ENCODE measurements at regions not wholly inside any gene's neighbourhood (a gene's known extent, or its start where the extent isn't known, plus 50 kb on each side); places are given as distances from the start of the nearest gene placed in this dataset.

DNA sequence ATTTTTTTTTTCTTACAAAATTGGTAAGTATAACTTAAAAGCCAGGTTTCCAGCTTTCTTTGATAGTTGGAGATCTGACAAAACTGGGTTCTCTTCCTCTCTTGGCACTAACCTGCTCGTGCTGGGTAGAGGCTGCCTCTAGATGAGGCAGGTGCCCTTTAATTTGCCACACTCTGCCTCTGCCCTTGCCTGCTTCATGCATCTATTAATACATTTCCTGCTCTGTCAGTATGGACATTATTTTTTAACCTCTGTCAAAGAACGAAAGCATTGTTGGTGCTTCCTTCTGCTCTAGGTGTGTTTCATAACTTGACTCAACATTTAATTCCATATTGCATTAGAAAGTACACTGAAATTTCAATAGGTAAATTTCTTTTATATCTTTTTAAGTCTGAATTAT, 490.7 kb upstream of the ZEB2 start:
- H3K36me3 Mint-ChIP-seq (ENCODE audit: low read depth) = no peaks in the 10 kb centered on the region
- H3K9me3 Mint-ChIP-seq = no peaks in the 10 kb centered on the region
- H3K4me3 Mint-ChIP-seq = no peak overlapping the region
- CTCF ChIA-PET = no interaction called here
- POLR2A ChIA-PET = no interaction called here
- no peak for DNase-seq
- H3K27me3 Mint-ChIP-seq = no peaks in the 10 kb centered on the region
- no peak overlapping the region for H3K27ac Mint-ChIP-seq
- H3K4me1 Mint-ChIP-seq = no peaks in the 10 kb centered on the region

DNA sequence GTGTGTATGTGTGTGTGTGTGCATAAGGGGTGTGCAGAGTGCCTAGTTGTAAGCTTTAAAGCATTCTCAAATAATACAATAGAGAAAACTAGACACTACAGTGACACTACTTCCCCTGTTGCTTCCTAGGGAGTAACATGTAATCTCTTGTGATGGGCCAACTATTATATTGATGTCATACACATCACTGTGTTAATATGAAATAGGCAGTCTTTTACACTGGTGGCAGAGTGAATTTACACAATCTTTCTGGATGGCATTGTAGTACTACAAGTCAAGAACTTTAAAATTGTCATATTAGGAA, 488.0 kb upstream of the ZEB2 start:
- no peaks in the 10 kb centered on the region for H3K27me3 Mint-ChIP-seq
- ChIA-PET POLR2A (no interaction called here), CTCF (no interaction called here)
- no peak for DNase-seq
- H3K36me3 Mint-ChIP-seq (ENCODE audit: low read depth) = no peaks in the 10 kb centered on the region
- H3K9me3 Mint-ChIP-seq = no peaks in the 10 kb centered on the region
- H3K27ac Mint-ChIP-seq = no peak overlapping the region
- no peaks in the 10 kb centered on the region for H3K4me1 Mint-ChIP-seq
- H3K4me3 Mint-ChIP-seq = no peak overlapping the region

DNA sequence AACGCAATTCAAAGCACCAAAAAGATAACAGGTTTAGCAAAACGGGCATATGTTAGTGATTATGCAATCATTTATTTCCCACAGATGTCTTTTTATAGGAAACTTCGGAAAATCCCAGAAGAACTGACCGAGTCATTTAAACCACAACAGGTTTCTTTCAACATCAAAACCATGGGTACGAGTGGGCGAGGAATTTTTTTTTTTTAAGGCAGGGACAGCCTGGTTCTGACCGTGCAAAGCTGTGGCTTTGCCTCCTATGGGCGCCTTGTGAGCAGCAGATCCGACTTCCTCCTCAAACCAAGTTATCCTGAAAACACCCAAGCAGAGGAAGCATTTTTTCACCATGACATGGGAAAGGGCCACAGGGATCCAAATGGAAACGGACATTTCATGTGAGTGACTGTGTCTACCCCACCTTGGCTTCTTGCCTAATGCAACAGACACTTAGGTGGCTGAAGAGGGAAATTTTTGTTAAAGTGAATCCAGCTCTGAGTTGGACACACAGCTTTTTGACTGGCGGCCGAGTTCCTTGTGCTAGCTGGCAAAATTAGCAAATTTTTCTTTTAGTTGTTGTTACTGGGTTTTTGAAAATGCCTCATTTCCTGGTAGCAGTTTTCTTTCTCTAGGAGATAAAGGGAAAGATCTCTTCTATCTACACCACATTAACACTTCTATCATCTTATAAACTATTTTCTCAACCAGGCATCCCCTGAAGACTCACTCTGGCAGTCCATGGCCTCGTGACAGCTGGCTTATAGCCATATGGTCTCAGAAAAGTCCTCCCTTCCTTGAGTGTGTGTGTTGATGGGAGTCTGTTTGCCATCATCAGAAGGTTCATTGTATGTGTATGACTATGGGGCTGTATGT, 487.4 kb upstream of the ZEB2 start:
- H3K9me3 Mint-ChIP-seq = no peaks in the 10 kb centered on the region
- DNase-seq = no peak
- H3K4me3 Mint-ChIP-seq = no peak overlapping the region
- H3K4me1 Mint-ChIP-seq = no peaks in the 10 kb centered on the region
- POLR2A ChIA-PET = no interaction called here
- no peaks in the 10 kb centered on the region for H3K27me3 Mint-ChIP-seq
- CTCF ChIA-PET = no interaction called here
- H3K27ac Mint-ChIP-seq = no peak overlapping the region
- H3K36me3 Mint-ChIP-seq (ENCODE audit: low read depth) = no peaks in the 10 kb centered on the region

DNA sequence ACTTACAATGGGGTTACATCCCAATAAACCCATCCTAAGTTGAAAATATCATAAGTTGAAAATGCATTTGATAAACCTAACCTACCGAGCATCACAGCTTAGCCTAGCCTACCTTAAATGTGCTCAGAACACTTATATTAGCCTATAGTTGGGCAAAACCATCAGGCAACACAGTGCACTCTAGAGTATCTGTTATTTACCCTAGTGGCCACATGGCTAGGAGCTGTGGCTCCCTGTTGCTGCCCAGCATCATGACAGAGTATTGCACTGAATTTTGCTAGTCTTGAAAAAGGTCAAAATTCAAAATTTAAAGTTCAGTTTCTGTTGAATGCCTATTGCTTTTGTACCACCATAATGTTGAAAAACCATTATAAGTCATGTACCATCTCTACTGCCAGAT, 482.7 kb upstream of the ZEB2 start:
- POLR2A ChIA-PET = no interaction called here

DNA sequence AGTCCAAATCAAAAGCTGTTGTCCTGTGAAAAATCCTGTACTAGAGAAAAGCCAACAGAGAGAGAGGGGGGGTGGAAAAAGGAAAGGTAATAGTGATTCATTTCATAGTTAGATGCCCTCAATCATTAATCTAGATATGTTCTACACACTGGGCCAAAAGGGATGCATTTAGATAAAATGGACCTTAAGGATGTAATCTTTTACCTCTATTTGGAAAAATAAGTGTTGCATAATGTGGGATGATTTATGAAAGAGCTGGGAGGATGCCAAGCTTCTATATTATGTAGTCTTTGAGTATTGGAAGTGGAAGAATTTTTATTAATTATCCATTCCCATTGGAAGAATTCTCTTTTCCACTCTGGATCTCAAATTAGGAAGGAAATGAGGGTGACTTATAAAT, 480.5 kb upstream of the ZEB2 start:
- ChIA-PET POLR2A (no interaction called here), CTCF (no interaction called here)
- H3K36me3 Mint-ChIP-seq (ENCODE audit: low read depth) = no peaks in the 10 kb centered on the region
- H3K9me3 Mint-ChIP-seq = no peaks in the 10 kb centered on the region
- DNase-seq = no peak
- no peaks in the 10 kb centered on the region for H3K27me3 Mint-ChIP-seq
- H3K4me3 Mint-ChIP-seq = no peak overlapping the region
- H3K4me1 Mint-ChIP-seq = no peaks in the 10 kb centered on the region
- no peak overlapping the region for H3K27ac Mint-ChIP-seq

More for the DNA sequence above, 482.7 kb upstream of the ZEB2 start:
- Mint-ChIP-seq H3K27me3 (no peaks in the 10 kb centered on the region), H3K36me3 (ENCODE audit: low read depth) (no peaks in the 10 kb centered on the region), H3K4me1 (no peaks in the 10 kb centered on the region), H3K27ac (no peak overlapping the region), H3K9me3 (no peaks in the 10 kb centered on the region), H3K4me3 (no peak overlapping the region)
- CTCF ChIA-PET = no interaction called here
- DNase-seq = no peak

DNA sequence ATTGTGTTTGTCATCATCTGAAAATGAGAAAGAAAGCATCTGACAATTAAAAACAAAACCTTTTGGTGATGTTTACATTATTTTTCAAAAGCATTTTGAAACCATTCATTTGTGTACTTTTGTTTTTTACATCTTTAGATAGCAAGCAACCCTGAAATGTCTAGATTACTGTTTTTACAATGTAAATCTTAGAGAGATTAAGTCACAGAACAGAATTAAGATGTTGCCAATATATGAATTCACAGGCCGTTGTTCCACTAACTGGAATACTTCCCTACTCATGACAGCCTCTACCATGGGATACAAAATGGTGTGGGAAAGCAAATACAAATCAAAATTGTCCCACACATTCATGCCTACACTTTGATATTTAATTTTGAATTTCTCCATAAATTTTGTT, 480.0 kb upstream of the ZEB2 start:
- Mint-ChIP-seq H3K4me1 (no peaks in the 10 kb centered on the region), H3K4me3 (no peak overlapping the region), H3K27me3 (no peaks in the 10 kb centered on the region), H3K9me3 (no peaks in the 10 kb centered on the region), H3K36me3 (ENCODE audit: low read depth) (no peaks in the 10 kb centered on the region), H3K27ac (no peak overlapping the region)
- DNase-seq = no peak
- ChIA-PET POLR2A (no interaction called here), CTCF (no interaction called here)

DNA sequence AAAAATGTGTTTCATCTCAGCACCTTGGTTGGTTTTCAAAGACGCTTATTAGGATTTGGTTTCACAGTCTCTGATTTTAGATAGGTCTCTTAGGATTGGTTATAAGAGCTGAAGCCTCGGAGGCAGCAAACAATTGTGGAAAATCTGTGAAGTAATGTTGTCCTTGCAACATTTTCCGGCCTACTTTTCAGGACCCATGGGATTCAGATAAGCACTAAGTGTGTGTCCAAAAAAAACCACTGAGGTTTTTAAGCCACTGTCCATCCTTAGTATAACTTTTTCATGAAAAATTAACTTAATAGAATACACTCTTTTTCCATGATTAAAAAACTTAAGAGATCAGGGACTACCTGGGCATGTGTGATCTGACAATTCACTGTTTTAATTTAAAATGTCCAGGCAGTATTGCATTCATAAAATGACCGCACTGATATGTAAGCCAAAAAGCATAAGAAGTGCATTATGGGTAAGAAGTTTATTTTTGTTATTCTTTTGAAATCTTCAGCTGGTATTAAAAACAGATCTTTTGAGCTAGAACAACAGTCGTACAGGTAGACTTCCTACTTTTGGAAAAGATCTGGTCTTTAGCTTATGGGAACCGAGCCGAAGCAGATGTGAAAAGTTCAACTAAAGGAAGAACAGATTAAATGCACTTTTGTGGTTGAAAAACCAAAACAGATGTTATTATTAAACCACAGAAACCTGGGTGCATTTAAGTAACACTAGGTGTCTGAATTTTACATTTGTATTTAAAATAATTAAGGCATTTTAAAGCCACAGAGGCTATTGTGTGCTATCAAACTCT, 479.4 kb upstream of the ZEB2 start:
- Mint-ChIP-seq H3K4me1 (no peaks in the 10 kb centered on the region), H3K27ac (no peak overlapping the region), H3K9me3 (no peaks in the 10 kb centered on the region), H3K36me3 (ENCODE audit: low read depth) (no peaks in the 10 kb centered on the region), H3K27me3 (no peaks in the 10 kb centered on the region), H3K4me3 (no peak overlapping the region)
- DNase-seq = no peak
- ChIA-PET POLR2A (no interaction called here), CTCF (no interaction called here)

DNA sequence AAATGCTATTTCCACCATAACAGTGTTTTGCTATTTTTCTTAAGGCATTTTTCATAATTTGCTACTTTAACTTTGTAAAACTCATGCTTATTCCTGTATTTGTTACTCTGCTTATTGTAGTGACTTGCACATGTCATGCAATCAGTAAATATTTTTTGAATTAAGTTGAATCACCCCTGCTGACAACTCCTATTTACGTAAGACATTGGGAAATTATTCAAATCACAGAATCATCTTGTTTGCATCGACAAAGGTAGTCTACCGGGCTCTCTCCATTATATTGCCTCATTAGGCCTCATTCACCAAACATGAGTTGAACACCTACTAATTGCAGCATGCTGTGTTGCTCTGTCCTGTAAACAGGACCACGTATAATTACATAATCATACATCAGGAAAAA, 478.5 kb upstream of the ZEB2 start:
- no peaks in the 10 kb centered on the region for H3K36me3 Mint-ChIP-seq (ENCODE audit: low read depth)
- H3K9me3 Mint-ChIP-seq = no peaks in the 10 kb centered on the region
- no peak for DNase-seq
- H3K4me3 Mint-ChIP-seq = no peak overlapping the region
- POLR2A ChIA-PET = no interaction called here
- CTCF ChIA-PET = no interaction called here
- H3K4me1 Mint-ChIP-seq = no peaks in the 10 kb centered on the region
- no peak overlapping the region for H3K27ac Mint-ChIP-seq
- H3K27me3 Mint-ChIP-seq = no peaks in the 10 kb centered on the region

DNA sequence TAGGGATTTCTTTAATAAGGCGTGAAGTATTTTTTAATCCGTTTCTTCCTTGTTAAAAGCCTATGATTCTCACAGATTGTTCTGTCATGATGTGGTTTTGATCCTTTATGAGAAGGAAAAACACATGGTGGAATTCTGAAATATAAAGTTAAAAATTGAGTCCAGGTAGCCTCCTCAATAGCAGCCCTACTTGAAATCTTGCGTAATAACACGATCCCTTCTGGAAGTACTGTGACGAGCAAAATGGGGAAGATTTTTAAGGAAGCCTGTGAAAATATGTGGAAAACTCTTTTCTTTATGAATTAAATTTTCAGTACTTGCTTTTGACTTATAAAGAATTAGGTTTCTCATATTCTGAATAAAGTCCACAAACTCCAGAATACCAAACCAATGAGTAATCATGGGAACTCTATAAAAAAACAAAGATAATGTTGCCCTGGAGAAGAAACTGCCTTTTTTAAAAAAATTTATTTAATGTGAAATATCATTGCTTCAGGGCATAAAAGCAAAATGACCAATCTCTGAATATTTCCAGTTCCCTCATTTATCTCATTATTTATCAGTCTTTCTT, 476.4 kb upstream of the ZEB2 start:
- Mint-ChIP-seq H3K27ac (no peak overlapping the region), H3K36me3 (ENCODE audit: low read depth) (no peaks in the 10 kb centered on the region), H3K9me3 (no peaks in the 10 kb centered on the region), H3K4me3 (no peak overlapping the region), H3K4me1 (no peaks in the 10 kb centered on the region), H3K27me3 (no peaks in the 10 kb centered on the region)
- ChIA-PET POLR2A (no interaction called here), CTCF (no interaction called here)
- DNase-seq = no peak

DNA sequence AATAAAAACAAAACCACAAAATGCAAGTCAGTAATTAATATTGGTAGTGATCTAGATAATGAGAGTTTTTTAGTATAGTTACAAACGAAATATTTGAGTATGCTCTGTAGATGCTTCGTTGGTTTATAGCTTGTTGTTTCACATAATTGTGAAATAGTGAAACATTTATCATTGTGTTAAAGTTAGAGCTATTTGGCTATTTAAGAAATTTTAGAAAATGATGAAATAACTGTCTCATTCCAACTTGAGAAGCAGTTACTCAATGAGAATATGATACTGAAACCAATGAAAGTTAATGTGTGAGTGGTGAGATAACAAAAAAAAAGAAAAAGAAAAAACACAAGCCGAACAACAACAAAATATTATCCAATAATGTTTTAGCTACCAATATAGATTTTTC, 475.6 kb upstream of the ZEB2 start:
- DNase-seq = no peak
- Mint-ChIP-seq H3K36me3 (ENCODE audit: low read depth) (no peaks in the 10 kb centered on the region), H3K4me3 (no peak overlapping the region), H3K9me3 (no peaks in the 10 kb centered on the region), H3K27ac (no peak overlapping the region), H3K4me1 (no peaks in the 10 kb centered on the region), H3K27me3 (no peaks in the 10 kb centered on the region)
- ChIA-PET POLR2A (no interaction called here), CTCF (no interaction called here)

DNA sequence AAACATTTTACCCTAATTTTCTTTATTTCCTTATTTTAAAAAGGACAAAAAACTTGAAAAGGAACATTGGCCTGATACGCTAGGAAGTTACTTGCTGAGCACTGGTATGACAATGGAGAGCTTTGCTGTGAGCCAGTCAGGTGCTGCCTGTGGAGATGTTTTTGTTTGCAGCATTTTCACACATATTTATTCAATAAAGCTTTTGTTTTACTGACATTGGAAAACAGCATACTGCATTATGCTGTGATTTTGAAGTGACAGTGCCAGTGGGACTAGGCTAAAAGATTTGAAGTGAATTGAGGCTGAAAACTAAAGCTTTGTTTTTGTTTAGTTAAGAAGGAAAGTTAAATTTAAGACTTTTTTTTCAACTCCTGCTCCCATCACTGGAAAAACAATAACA, 470.7 kb upstream of the ZEB2 start:
- DNase-seq = no peak
- CTCF ChIA-PET = no interaction called here
- peaks cover 4% of the 10 kb centered on the region for H3K27me3 Mint-ChIP-seq
- no peaks in the 10 kb centered on the region for H3K36me3 Mint-ChIP-seq (ENCODE audit: low read depth)
- POLR2A ChIA-PET = no interaction called here
- no peak overlapping the region for H3K27ac Mint-ChIP-seq
- H3K4me1 Mint-ChIP-seq = no peaks in the 10 kb centered on the region
- H3K9me3 Mint-ChIP-seq = no peaks in the 10 kb centered on the region
- H3K4me3 Mint-ChIP-seq = no peak overlapping the region

DNA sequence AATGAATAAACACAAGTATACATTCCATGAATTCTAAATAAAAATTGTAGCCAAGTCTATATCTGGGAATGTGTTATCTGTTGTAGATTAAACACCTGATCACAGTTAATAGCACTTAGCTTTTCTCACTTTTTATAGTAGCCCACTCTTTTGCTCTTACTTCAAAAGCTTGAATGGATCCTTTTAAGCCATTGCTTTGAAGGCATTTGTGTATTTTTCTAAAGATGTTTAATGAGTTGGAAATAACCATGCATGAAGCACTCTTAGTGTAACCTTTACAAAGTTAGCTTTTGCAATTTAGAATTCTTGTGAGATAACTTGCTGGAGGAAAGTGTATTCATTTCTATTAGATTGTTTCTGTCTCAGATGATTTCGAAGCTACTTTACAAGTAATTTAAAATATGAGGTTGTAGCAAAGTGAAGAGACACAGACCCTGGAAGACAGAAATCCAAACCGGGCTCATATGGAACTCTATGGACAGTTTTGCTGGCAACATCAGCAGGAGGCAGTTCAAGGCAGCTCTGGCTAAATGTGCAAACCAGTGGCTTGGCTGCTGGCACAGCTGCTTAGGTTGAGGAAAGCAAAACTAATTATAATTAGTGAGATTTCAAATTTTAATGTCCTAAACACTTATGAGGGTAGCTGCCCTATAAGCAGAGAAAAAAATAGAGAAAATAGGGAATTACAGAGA, 469.8 kb upstream of the ZEB2 start:
- H3K9me3 Mint-ChIP-seq = no peaks in the 10 kb centered on the region
- no peak overlapping the region for H3K4me3 Mint-ChIP-seq
- no peak for DNase-seq
- peaks cover 4% of the 10 kb centered on the region for H3K27me3 Mint-ChIP-seq
- CTCF ChIA-PET = no interaction called here
- H3K36me3 Mint-ChIP-seq (ENCODE audit: low read depth) = no peaks in the 10 kb centered on the region
- POLR2A ChIA-PET = no interaction called here
- no peak overlapping the region for H3K27ac Mint-ChIP-seq
- no peaks in the 10 kb centered on the region for H3K4me1 Mint-ChIP-seq

DNA sequence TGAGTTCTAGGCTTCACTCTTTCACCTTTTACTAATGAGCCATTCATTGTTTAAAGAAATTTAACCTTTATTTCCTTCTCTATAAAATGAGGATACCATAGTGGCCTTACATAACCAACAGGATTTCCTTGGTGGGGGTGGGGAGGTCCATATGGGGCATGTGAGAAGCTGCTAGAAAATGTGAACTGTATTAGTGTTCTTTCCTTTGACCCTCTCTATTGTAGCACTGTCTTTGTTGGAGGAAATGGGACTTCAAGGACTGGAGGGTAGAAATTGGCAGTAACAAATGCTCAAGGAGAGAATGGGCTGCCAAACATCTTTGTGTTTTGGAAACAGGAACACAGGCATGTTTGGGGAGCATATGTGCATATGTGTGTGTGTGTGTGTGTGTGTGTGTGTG, 468.7 kb upstream of the ZEB2 start:
- no peak overlapping the region for H3K27ac Mint-ChIP-seq
- ChIA-PET CTCF (no interaction called here), POLR2A (no interaction called here)
- H3K4me1 Mint-ChIP-seq = no peaks in the 10 kb centered on the region
- no peak for DNase-seq
- H3K27me3 Mint-ChIP-seq = peaks cover 4% of the 10 kb centered on the region
- no peak overlapping the region for H3K4me3 Mint-ChIP-seq
- H3K9me3 Mint-ChIP-seq = no peaks in the 10 kb centered on the region
- no peaks in the 10 kb centered on the region for H3K36me3 Mint-ChIP-seq (ENCODE audit: low read depth)

DNA sequence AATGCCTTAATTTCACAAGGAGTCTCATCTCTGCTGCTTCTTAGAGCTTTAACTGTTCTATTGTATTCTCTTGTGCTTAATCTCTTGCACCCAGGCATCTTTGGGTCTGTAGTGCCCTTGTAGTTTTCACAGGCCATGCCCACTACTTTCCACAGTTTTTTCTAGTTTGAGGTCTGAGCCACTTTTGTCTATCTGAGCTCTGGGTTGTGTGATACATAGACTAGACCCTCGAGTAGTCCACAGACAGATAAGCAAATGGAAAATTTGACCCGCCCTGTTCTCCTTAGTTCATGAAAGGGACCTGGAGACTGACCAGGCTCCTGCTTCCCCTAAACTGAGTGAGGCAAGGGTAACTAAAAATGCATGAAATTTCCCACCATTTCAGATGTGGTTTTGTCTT, 466.8 kb upstream of the ZEB2 start:
- no peak overlapping the region for H3K27ac Mint-ChIP-seq
- H3K36me3 Mint-ChIP-seq (ENCODE audit: low read depth) = no peaks in the 10 kb centered on the region
- H3K4me1 Mint-ChIP-seq = no peaks in the 10 kb centered on the region
- no peak overlapping the region for H3K4me3 Mint-ChIP-seq
- no peaks in the 10 kb centered on the region for H3K9me3 Mint-ChIP-seq
- peaks cover 4% of the 10 kb centered on the region for H3K27me3 Mint-ChIP-seq
- CTCF ChIA-PET = no interaction called here
- POLR2A ChIA-PET = no interaction called here
- no peak for DNase-seq
